ENCODE measurements at regions not wholly inside any gene's neighbourhood (a gene's known extent, or its start where the extent isn't known, plus 50 kb on each side); places are given as distances from the start of the nearest gene placed in this dataset.
"Not testable (repeated sequence)": the region's sequence is repeated elsewhere in the genome, so short reads cannot be mapped to it uniquely, and the experiment has no call there.

DNA sequence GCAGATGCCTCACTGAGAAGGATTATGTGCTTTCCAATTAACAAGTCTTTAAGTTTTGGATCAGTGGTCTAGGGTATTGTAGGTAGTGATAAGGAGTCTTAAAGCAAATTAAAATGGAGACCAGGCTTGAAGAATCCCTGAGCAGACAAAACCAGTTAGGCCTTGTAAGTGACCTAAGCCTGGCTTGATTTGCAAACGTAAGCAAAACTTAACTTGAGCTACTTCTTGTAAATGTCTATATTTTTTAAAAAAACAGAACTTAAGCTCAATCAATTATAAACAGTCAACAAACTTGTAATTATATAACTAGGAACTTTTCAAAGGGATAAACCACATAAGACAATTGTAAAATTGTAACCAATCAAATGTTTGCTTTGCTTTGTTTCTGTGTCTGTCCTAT lies 72.7 kb upstream of the NALF2 start:
- no peak for DNase-seq

DNA sequence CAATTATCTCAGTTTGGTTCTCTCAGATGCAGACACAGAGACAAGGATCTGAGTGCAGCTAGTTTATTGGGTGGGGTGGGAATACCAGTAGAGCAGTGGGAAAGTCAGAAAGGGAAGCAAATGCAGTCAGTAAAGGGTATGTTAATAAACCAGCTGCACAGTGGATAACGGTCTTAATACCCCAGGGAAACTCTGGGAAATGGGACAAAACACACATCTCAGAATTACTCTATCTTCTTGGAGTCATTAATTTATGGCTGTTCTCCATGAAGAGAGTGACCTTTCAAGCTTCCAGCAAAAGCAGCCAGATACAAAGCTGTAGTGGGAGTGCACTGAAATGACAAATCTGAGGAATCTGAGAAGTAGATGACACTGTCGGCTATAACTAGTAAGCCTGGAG lies 73.3 kb upstream of the NALF2 start:
- no peak for DNase-seq

DNA sequence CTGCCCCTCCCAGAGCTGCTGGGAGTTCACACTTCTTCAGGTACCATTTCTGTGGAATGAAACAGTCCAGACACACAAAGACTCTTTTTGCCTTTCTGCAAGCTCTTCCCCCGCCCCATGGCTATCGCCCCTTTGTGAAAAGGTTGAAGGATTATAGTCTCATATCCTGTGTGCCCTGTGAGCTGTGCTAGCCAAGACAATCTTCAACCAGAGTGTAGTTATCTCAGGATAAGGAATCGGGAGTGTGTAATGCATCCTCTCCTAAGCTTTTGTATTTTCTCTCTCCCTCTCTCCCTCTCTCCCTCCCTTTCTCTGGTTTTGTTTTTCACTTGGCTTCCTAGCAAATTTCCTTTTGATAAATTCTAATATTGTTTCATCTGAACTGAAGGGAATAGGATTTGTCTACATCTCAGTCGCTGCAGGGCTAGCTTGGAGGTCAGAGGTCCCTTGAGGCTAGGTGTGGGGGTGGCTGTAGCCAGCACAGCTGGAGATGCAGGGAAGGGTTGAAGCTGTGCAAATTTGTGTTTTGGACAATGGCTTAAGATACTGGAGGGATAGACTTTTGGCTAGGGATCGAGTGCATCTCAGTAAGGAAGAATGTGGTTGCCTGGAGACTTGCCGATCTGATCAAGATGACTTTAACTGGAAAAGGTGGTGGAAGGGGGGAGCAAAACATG lies 74.6 kb upstream of the NALF2 start:
- no peak for DNase-seq

DNA sequence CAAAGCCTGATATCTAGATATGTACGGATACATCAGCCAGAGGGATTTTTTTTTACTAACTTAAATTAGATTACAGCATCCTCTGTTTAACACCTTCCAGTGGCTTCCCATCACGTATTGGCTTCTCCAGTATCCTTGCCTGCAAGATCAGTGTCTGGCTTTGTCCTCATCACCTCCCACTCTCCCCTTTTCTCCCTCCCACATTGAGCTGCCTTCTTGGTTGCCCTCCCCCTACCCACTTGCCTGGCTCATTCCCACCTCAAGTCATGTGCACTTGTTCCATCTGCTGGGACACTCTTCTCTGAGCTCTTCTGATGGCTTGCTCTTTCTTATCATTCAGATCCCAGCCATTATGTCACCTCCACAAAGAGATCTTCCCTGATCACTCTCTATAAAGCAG lies 75.9 kb upstream of the NALF2 start:
- no peak for DNase-seq

DNA sequence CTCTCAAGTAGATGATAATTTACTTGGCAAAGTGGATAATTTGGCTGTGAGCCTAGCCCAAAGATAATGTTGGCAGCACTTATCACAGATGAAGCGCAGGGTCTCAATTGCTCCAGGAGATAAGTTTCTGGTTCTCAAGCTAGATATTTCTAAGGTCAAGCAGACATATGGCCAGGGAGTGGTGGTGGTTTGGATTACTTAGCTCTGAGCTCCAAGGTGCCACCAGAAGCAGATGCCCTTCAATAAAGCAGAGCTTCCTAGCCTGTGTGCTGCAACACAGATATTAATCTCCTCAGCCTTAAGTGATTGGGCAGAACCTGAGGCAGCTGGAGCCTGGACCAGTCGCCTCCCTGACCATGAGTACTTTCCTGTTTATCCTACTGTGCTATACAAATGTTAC lies 79.2 kb upstream of the NALF2 start:
- DNase-seq = no peak

DNA sequence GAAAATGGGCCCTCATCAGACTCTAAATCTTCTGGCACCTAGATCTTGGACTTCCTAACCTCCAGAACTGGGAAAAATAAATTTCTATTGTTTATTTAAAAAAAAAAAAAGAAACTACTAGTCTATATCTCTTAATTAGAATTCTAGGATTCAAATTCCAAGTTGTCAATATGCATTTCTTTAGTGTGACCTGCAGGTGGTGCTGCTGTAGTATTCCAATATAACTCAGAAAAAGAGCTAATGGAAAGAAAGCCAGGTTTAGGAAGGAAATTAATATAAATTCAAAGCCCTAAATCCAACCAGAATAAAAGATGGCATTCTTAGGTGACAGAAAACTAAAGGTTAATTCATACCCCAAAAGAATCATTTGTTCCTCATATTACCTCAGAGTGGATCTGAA lies 80.0 kb upstream of the NALF2 start:
- no peak for DNase-seq

DNA sequence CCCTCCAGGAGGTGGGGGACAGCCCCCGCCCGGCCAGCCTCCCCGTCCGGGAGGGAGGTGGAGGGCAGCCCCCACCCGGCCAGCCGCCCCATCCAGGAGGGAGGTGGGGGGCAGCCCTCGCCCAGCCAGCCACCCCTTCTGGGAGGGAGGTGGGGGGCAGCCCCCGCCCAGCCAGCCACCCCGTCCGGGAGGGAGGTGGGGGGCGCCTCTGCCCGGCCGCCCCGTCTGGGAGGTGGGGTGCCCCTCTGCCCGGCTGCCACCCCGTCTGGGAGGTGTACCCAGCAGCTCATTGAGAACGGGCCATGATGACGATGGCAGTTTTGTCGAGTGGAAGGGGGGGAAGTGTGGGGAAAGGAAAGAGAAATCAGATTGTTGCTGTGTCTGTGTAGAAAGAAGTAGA lies 81.9 kb upstream of the NALF2 start:
- DNase-seq = not testable (repeated sequence)

DNA sequence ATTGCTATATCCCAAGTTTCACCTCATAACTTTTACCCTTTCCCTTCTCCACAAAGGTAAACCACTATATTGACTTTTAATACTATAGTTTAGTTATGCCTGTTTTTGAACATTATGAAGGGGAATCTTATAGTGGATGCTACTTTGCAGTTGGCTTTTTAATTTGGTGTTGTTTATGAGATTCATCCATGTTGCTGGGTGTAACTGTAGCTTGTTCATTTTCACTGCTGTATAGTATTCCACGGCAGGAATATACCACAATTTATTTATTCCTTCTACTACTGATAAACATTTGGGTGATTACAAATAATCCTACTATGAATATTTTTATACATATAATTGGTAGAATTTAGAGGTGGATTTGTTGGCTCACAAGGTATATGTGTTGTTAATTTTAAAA lies 88.4 kb upstream of the NALF2 start:
- DNase-seq = no peak

DNA sequence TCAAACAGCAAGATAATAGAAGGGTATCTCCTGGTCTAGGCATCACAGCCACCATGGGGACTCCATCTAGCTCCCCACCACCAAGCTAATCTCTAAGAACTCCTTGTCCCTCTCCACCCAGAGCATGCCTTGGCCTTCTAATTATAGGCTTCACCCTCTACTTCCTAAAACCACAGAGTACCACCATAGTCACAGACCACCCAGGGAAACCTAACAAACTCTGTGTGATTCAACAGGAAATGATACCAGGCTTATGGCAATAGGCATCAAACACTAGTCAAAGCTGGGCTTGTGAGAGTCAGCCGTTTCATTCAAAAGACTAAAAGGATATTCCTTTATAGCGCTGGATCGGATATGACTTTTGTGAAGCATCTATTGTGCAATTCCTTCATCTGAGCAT lies 91.5 kb upstream of the NALF2 start:
- DNase-seq = no peak

DNA sequence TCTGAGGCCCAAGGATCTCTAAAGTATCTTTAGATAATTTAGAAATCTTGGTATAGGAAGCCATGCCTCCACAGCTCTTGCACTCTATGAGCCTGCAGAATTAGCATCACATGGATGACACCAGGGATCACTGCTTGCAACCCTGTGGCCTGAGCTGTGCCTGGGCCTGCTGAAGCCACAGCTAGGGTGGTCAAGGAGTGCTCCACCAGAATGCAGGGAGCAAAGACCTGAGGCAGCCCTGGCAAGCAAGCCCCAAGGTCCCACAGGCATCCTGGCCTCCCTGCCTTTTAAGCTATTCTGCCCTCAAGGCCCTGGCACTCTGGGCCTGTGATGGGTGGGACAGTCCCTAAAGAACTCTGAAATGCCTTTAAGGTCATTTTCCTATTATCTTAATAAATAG lies 105.2 kb upstream of the NALF2 start:
- no peak for DNase-seq

DNA sequence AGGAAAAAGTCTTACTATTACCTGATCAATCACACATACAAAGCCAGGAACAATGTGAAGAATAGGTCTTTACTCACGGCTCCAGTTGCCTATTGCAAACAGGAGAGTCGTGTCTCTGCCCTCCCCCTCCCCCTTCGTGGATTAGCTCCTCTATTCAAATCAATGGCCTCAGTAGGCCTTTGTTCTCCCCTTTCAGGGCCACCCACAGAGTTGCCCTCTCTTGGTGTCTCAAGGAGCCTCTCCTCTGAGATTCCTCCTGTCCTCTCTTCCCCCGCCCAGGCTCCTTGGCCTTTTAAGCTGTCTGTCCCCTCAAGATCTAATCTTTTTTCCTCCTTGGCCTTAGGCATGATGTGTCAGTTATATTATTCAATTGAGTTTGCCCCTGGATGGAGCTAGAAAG lies 107.2 kb upstream of the NALF2 start:
- DNase-seq = no peak

DNA sequence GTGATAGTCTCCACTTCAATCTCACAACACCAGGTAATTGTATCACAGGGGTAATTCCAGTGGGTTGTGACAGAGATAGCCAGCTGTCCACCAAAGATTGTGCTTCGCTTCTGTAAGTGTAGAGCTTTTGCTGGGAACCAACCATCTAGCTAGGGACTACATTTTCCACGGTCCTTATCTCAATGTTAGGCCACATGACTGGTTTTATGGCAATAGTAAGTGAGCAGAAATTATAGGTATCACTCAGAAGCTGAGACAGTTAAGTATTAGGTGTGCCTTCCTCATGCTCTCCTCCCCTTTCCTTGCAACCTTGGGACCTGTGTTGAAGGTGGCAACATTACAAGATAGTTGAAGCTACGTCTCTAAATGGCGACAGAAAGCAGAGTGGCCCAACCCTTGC lies 108.8 kb upstream of the NALF2 start:
- DNase-seq = no peak

DNA sequence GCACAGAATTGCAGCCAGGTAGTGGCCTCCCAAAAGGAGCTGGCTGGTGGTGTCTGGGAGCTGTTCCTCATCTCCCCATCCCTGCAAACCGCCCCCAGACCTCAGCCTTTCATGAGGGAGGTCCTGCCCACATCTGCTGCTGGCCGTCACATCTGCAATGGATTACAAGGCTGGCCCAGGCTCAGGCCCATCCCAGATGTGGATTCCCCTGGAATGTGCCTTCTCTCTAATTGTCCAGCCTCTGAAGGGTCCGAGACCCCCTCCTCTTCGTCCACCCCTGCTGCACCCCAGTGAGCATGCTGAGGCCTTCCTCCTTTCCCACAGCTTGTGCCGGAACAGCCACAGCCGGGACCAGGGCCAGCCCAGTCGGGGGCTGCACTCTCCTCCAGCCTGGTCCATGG lies 115.0 kb upstream of the NALF2 start:
- no peak for DNase-seq

DNA sequence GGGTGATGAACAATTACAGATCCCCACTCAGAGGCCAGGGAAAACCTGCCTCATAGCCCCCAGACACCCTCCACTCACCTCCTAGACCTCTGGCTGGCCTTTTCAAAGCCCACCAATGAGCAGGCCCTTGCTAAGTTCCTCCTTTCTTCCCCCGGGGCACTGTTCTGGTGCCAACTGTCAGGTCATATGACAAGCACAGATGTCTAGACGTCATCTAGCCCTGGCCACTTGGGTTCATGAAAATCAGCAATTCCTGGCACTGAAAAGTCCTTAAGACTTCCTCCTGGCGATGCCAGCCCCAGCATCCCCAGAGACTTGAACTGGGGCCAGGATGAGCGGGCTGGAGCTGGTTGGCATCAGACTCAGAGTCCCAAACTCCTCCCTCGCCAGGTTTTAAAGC lies 115.6 kb upstream of the NALF2 start:
- DNase-seq = peak; percentile 78

DNA sequence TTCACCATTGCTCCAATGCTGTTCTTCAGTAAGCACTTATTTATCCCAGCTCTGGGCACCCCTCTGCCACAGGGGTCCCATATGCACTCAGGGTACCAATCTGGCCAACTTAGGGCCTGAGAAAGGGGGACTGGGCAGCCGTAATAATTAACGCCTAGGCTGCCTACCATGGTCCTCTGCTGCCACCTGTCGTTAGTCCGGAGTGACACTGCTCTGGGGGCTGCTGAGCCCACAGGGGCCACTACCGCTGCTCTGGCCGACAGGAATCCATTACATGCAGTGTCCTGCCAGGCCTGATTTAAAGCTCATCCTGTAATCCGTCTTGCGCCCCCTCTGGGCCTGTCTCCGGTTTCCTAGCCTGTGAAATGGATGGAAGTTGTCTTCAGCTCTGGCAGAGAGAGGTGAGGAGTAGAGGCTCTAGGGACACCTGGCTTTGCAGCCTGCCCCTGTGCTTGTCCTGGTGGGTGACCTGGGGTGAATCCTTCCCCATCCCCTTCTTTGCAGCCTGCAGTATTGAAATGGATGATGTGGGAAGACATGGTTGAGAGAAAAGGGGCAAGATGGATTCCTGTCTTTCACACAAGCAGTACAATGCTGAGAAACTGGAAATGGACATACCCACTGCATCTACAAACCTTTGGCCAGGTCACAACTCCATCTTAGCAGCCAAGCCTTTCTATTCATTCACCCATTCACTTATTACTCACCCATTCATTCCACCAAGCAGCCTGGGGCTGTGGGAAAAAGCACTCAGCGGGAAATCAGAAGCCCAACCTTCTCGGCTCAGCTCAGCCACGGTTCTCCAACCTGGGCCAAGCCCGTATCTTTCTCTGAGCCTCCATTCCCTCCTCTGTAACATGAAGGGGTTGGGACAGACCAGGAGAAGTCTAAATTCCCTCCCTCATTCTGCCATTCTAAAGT lies 116.3 kb upstream of the NALF2 start:
- no peak for DNase-seq

DNA sequence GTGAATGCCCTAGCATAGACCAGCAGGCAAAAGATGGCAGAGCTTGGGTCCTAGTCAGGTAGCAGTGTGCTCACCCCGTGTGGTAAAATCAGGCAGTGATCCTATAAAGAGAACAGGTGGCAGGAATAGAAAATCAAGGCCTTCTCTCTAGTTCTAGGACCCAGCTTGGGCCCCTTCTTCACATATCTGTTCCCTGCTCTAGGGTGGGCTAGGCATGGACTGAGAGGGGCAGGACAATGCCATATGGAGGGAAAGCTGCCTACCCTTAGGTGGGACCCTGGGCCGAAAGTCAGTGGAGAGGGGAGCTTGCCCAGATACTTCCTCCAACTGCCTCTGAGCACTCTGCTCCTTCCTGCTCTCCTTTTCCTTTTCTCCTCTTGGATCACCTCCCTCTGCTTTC lies 117.4 kb upstream of the NALF2 start:
- no peak for DNase-seq

DNA sequence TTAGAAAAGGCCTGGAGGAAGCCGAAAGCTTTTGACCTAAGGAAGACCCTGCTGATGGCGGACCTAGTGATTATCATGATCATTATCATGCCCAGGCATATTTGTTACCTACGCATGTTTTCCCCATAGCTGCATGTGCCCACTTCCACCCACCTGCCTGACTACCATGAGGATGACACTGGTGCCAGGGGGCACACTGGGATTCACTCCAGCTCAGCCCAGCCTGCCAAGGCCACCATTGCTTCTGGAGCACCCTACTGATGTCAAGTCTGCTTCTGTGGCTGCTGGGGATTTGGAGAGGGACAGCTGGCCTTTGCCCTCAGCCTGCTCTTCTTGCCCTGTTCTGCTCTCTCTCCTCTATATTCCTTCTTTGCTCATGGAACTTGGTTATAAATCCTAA lies 124.7 kb upstream of the NALF2 start:
- DNase-seq = no peak

DNA sequence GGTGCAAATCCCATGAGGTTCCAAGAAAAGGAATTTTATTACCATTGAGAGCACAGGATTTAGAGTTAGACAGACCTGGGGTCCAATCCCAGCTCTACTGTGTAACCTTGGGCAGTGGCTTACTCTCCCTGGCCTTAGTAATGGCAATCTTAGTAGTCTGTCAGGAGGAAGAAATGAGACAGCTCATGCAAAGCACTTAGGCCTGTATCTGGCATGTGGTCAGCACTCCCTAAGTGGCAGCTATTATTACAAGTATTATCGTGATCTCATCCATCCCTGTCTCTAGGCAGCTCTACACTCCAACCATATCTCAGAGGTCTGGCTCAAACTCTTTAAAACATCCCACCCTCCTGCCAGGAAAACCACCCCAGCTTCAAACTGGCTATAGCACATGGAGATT lies 129.6 kb upstream of the NALF2 start:
- no peak for DNase-seq

DNA sequence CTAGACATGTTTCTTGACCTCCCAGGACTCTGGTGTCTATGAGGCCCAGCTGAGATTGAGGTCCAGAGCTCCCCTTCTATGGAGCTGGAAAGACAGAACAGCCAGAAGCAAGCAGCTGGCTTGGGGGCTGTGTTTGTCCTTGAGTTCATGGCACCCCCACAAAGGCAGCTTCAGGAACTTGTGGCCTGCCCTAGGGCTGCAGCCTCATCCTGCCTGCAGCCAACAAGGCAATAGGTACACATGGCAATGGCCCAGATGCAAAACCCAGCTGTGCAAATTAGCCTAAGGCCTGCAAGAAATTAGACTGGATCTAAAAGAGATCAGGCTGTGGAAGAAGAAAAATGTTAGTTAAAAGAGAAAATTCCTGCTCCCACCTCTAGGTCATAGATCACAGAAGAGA lies 131.7 kb upstream of the NALF2 start:
- DNase-seq = no peak

DNA sequence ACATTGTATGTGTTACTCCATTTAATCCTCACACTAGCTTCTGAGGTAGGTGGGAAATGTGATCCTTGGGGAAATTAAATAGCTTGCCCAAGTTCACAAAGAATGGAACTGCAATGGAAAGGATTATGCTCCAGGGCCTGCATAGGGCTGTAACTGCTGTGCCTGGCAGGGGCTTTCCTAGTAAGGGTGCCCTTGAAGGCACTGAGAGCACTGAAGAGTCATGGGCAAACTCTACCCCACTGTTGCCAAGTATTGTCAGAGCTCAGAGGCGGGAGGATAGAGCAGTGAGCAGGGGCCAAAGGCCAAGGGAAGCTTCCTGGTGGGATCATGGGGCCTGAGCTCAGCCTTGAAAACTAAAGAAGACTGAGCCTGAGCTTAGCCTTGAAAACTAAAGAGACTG lies 133.0 kb upstream of the NALF2 start:
- no peak for DNase-seq

DNA sequence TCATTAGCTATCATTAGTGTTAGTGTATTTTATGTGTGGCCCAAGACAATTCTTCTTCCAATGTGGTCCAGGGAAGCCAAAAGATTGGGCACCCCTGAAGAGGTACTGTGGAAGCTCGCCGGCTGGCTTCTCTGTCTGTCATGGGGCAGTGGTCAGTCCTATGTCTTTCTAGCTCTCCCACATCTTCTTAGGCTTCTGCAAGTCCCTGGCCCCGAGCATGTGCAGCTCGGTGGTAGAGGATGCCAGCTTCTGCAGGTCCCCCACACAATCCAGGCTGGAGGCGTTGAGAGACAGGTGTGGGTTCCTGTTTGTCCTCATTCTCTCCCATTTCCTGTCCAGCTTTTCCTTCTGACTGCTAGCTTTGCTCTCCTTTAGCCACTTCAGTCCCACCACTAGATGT lies 134.1 kb upstream of the NALF2 start:
- no peak for DNase-seq

DNA sequence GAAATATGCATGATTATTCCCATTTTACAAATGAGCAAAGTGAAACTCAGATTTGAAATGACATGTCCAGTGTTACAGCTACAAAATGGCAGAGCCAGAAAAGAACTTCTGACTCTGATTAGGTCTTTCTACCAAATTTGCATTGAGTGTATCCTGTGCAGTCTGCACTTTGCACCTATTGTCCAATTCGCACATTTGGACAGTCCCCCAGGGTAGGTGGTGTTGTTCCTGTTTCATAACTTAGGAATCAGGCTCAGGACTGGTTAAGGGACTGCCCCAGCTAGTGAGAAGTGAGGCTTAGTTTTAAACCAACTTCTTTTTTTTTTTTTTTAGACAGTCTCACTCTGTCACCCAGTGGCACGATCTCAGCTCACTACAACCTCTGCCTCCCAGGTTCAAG lies 137.9 kb upstream of the NALF2 start:
- DNase-seq = no peak

DNA sequence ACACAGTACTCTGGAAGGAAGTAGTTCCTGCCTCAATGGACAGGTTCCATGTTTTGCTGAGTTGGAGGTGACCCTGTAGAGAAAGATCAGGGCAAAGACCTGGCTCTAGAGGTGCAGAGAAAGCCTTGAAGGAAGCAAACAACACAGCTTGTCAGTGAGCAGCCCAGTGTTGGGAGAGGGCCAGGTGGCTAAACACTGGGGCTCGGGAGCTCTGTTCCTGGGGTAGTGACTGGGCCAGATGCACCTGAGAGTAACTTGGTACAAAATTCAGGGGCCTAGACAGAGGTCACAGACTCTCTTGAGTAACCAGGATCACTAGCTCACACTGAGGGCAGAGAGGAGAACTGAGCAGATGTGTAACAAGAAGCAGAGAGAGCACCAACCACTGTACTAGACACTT lies 138.4 kb upstream of the NALF2 start:
- no peak for DNase-seq

DNA sequence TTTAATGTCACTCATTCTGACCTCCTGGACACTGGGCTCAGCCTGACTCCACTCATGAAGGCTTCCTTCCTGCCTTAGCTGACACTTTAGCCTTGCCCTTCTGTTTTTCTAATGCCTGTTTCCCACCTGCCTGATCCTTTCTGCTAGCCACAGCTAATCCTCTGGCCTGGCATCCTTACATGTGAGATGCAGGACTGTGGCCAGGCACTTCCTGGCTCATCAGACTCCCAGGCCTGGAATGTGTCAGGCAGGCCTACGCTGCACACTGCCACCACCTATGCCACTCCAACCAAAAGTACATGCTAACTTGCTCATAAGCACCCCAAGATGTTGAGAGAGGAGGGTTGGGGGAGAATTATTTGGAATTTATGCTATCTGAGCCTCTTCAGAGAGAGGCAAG lies 138.8 kb upstream of the NALF2 start:
- DNase-seq = no peak

DNA sequence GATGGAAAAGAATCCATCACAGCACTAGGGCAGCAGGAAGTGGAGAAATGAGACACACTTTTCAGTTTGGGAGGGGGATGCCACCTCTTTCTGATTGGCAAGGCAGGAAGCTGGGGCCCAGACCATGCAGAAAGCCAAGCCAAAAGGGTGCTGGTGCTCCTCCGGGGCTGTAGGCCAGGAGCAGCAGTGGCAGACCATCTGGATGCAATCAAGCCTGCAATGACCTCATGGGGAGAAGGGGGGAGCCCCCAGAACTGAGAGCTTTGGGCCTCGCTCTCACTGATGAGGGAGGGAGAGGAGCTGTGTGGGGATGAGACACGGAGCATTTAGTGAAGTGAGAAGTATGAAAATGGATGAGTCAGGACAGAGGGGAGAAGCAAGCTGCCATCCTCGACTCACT lies 141.3 kb upstream of the NALF2 start:
- DNase-seq = peak; percentile 15

Measured in NCI-H446 treated with DMSO at 0.1 percent for 48 hours (cell line).